DMS 273 (cell line): ENCODE measurements at regions not wholly inside any gene's neighbourhood (a gene's known extent, or its start where the extent isn't known, plus 50 kb on each side); places are given as distances from the start of the nearest gene placed in this dataset.

Experiments
- DNase-seq: peaks from one replicate; lab custom pipeline; 2025; ENCODE audit not compliant: unreplicated experiment; lab: John Stamatoyannopoulos, UW

DNA sequence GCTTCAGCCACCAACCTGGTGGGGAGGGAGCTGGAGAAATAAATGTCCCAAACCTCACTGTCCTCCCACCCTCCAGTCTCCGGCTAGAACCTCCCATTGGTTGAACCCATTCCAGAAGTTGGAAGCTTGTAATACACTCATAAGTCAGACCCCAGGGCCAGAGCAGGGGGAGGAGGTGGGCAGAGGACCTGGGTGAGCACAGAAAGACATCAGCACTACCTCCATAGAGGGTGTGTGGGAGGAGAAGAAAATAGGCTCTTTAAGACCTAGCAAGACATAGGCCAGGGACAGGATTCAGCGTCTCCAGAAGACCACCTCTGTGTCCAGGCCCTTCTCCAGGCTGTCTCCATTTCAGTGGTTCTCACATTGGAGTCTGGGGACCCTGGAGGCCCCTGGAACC, 73.3 kb upstream of the TOP1 start:
- DNase-seq = no peak

DNA sequence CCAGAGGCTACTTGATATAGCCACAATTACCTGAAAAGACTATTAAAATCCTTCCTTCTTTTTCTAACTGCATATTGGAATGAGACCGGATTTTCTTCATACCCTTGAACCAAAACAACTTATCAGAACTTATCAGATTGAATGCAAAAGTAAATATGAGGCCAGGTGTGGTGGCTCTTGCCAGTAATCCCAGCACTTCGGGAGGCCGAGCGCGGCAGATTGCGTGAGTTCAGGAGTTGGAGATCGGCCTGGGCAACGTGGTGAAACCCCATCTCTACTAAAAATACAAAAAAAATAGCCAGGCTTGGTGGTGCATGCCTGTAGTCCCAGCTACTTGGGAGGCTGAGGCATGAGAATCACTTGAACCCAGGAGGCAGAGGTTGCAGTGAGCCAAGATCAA, 72.8 kb upstream of the TOP1 start:
- peak; percentile 56 for DNase-seq

DNA sequence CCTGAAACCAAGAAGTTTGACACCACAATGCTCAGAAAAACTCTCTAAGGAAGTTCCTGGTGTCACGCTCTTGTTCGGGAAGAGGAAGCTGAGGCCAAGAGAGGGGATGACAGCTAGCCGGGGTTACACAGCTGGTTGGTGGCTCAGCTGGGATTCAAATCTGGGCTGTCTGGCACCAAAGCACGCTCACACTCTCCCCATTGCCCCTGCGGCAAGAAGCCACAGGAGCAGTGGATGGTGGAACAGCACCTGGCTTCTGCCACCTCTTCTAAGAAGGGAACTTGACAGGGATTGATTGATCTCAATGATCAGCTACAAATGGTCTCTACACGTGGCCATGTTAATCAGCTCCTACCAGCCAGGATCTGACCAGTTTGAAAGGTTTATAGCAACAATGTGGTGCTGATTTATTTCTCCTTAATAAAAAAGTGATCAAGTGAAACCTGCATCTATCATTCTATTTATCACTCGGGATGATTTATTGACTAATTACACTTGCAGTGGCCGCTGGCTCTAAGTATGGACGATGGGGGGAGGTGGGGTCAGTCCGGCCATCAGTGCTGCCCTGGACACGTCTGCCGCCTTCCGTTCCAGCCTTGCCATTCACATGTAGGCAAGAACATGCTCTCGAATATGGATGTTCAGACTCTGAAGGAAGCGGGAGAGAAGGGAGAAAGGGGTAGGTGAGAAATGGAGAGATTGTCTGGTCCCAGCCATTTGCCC, 71.9 kb upstream of the TOP1 start:
- DNase-seq = no peak

DNA sequence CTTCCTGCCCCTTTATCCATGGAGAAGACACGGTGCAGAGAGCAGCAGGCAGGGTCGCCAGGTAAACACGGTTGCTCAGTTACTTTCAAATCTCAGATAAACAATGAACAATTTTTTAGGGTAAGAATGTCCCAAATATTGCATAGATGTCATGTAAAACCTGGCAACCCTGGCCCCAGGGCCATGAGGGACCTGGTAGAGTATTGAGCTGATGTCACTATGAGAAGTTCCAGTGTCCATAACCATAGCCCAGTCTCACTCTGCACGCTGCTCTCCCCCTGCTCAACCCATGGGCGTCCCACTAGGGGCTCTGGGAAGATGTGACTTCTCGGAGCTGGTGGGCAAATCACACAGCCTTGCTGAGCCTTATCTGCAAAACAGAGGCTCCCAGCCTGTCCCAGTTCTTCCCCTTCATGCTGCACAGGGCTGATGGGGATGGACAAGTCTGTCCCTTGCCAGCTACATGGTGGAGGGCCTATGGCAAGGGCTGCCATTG, 71.3 kb upstream of the TOP1 start:
- no peak for DNase-seq

DNA sequence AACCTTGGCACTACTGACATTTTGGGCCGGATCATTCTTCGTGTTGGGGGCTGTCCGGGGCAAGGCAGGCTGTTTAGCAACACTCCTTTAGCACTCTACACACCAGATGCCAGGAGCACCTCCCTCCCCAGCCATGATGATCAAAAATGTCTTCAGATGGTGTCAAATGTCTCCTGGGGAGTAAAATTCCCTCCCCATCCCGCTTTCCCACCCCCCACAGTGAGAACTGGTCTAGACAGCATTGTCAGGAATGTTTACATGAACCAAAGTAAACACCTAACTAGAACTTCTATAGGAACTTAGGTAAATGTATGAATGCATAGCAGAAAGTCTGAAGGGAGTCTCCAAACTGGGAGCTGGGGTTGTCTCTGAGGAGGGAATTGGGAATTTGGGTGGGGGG, 70.0 kb upstream of the TOP1 start:
- DNase-seq = no peak

DNA sequence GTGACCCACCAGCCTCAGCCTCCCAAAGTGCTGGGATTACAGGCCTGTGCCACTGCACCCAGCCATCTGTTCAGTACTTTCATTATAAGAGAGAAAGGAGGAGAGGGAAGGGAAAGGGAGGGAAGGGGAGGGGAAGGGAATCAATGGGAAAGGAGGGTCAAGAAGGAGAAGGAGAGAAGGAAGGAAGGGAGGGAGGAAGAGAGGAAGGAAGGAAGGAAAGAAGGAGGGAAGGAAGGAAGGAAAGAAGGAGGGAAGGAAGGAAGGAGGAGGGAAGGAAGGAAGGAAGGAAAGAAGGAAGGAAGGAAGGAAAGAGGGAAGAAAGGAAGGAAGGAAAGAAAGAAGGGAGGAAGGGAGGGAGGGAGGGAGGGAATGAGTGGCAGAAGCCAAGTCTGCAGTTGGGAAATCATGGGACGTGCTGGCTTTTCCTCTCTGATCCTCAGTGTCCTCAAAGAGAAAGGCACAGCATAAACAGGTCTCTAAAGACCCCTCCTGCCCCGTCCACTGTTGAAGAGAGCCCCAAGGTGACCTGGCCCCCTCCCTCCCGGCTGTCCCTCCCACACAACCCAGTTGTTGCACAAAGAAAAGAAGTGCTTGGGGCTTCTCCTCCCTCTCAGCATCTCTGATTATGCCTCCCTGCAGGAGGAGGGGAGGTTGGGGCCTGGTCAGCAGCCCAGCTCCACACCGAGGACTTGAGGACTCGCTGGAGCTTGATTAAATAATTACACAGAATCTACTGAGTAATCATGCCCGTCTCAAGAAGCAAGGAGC, 69.1 kb upstream of the TOP1 start:
- no peak for DNase-seq

DNA sequence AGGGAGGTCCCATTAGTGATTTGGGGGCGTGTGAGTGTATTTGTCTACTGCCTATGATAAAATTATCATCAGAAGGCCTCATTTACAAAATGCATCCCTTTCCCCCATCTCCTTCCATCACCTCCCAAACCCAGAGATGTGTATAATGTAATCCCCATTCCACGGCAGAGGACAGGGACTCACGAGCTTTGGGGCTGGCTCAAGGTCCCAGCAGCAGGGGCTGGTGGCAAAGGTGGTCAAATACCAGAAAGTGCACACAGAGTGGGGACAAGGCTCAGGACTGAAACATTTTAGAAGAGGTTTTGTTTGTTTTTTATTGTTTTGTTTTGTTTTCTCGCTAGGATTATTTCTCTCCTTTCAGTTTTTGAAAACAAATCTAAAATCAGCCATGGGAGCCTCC, 68.5 kb upstream of the TOP1 start:
- no peak for DNase-seq

DNA sequence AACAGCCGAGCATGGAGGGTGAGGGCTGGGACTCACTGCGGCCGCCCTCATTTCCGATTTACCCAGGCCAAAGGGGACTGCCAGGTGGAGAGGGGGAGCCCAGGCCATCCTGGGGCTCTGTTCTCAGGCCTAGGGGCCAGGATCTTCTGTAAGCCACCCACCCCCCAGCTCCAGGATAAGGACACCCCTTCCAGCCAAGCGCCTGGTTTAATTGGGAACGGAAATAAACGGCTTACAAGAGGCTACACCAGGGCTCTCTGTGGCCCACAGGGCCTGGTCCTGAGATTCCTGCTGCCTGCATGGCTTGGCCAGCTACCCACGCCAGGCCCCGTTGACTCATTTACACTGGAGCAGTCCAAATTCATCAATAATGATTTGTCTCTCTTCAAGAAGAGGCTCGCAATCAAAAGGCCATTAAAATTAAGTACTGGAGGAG, 68.1 kb upstream of the TOP1 start:
- DNase-seq = no peak

DNA sequence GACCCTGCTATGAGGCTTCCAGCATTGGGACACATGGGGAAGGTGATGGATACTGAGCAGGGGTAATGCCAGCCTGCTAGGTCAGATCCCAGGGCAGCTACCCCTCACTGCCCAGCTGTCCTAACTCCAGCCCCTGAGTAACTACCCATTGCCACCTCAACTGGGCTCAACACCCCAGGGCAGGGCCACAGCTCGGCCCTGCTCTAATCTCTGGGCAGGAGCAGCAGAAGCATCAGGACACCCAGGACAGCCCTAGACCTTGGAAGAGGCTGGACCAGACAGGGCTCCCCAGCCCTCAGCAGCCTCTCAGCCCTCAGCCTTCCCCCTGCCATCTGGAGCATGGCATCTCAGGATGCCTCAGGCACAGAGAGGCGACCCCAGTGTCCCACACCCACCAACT, 67.4 kb upstream of the TOP1 start:
- DNase-seq = no peak

DNA sequence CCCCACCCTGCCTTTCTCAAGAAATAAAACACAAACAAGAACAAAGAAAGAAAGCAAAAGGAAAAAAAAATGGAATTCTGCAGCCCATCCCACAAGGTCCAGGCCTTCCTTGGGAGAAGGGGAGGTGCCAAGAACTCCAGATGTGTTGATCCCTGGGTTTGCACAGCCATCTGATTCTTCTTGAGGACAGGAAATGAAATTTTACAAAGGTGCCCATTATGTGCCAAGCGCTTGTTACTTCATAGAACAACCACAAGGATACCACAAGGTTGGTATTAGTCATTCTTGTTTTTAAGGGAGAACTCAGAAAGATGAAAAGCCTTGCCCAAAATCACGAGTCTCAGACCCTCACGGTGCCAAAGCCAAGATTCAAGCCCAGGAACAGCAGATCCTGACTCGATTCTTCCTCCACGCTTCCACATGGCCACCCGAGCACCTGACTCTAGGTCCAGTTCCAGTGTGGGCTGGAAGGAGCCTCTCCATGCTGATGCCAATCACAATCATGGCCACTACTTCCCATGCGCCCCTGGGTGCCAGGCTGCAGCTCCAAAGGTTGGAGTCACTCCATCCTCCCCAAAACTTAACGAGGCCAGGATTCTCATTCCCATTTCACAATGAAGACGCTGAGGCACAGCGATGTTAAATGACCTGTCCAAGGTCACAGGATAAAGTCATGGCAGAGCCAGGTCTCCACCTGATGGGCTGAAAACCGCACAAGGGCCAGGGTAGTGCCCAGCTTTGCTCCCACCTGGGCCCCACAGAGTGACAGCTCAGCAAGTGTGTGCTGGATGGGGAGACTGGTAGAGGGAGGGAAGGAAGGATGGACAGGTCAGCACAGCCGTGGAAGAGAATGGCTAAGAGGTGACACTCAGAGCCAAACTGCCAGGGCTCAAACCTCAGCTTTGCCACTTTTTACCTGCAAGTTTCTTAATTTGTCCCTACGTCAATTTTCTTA, 66.7 kb upstream of the TOP1 start:
- DNase-seq = no peak

DNA sequence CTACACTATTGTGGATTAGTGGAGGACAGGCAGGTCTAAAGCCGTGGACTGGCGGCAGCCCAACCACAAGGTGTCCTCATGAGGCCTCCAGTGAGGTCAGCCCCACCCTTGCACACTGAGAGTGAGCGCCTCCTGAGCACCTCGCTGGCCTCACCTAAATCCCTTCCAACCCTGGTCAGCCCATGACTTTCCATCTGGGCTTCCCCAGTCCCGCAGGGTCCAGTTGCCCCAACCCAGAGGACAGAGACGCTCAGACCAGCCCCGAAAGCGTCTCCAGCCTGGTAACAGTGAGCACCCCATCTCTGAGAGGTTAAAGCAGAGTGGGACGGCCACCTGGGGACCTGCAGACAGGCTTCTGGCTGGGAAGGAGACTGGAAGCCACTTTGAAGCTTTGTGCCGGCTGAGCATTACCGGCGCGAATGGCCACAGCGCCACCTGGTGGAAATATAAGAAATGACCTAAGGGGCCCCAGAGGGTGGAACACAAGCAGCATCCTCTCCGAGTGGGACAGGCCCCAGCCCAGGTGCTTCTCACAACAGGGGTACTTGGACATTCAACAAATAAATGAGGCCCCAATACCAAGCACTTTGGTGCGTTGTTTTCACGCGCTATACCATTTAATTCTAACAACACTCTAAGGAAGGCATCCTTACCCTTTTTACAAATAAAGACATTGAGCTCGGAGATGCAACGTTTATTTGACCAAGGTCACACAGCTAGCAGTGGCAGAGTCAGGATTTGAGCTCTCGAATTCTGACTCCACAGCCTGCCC, 65.7 kb upstream of the TOP1 start:
- peak; percentile 83 for DNase-seq

DNA sequence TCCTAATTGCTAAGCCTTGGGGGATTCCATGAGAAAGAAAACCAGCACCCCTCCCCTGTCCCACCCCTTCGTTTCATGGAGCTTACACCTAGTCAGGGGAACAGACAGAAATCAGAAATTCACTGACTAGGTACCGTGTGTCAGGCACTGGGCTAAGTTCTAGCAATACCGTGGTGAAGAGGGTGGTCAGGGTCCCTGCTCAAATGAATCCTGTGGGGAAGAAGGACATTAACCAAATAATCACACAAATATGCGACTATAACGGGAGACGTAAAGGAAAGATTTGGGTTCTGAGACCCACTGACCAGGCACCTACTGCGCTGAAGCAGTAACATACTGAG, 65.1 kb upstream of the TOP1 start:
- no peak for DNase-seq

DNA sequence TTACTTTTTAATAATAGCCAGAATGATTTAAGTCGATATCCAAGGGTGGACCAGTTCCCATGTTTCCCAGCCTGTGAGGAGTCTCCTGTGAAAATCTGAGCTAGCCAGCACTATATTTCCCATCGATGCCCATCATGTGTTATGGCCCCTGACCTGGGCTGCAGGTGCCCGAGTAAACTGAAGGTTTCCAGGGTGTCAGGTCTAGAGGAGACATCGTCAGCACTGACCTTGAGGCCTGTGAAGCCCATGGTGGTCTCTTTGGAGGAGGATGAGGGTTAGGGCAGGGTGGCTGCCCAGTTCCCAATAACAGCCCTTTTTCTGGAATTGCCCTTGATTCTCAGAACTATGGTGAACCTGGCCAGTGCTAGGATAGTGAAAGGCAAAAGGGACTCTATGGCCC, 63.0 kb upstream of the TOP1 start:
- no peak for DNase-seq

DNA sequence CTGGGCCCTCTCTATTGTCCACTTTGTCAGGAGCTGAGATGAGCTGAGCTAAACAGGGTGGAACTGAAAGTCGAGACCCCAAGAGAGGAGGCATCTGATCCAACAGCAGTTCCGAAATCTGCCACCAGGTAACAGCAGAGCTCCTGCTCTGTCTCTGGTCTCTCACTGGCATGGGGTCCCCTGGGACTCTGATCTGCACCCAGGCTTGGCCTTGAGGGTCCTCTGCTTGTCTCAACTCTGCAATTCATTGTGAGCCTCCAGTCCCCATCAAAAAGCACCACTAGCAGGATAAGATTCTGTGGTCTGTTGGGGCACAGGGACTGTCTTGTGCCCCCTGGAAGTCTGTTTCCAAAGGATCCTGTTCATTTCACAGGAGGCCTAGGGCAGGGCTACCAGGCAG, 62.5 kb upstream of the TOP1 start:
- peak; percentile 38 for DNase-seq

DNA sequence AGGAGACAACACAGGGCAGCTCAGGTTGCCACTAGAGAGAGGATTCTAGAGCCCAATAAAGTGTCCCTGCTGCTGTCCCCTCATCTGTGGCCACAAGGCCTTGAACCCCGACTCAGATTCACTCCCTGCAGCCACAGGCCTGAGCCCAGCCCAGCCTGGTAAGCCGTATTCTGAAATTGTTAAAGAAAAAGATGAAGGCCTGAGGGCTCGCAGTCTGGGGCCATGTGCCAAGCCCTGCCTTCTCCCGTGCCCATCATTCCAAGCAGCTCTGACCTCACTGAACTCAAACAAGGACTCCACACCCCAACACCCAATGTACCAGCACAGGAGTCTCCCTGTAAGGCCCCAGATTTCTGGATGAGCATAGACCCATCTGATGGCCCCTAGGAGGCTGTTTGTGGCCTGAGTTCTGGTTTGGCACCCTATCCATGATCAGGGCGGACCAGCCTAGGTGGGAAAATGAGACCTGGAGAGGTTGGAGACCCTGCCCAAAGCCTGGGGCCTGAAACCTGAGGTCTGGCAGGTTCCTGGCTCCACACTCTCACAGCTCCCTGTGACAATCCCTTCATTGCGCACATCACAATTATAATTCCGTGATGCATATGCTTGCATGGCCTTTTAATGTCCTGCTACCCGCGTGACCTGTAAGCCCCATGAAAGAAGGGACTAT, 62.0 kb upstream of the TOP1 start:
- DNase-seq = no peak

DNA sequence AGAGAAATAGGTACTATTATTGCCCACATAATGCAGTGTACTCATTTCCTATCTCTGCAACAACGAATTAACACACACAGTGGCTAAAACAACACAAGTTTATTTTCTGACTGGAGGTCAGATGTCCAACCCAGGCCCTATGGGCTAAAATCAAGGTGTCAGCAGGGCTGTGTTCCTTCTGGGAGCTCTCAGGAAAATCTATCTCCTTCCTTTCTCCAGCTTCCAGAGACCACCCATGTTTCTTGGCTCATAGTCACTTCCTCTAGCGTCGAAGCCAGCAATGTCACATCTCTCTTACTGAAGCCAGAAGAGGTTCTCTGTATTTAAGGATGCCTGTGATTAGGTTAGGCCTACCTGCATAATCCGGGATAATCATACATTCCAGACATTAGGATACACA, 60.9 kb upstream of the TOP1 start:
- no peak for DNase-seq

DNA sequence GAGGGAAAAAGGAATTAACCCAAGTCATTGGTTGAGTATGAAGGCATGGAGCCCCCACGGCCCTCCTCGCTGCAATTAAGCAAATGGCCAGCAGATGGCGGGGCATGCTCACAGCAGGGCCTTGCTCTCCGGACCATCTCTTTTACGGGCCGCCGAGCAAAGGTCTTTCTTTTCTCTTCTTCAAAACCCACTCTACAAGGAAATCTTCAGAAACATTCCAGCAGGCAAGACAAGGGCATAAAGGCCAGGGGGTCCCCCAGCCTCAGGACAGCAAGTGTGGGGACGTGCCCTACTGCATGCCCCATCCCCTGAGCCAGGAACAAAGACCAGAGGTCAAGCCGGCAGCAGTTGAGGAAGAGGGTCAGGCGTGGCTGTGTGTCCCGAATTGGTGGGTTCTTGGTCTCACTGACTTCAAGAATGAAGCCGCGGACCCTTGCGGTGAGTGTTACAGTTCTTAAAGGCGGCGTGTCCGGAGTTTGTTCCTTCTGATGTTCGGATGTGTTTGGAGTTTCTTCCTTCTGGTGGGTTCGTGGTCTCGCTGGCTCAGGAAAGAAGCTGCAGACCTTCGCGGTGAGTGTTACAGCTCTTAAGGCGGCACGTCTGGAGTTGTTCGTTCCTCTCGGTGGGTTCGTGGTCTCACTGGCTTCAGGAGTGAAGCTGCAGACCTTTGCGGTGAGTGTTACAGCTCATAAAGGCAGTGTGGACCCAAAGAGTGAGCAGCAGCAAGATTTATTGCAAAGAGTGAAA, 59.6 kb upstream of the TOP1 start:
- DNase-seq = peak; percentile 85

DNA sequence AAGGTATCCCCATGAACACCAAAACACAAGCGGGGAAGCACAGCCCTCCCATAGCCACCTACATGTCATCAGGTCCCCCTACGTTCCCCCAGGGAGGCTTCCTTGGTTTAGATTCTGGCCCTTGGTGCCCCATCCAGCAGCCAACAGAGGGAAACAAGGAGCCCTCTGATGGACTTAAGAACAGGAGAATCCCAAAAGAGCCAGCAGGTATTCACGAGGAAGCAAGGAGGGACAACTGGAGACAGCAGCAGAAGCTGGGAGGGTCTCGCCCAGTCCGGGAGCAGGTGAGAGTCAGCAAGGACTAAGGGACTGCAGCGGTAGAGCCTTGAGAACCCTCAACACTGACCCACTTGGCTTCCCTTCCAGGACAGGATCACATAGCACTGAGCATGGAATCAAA, 58.4 kb upstream of the TOP1 start:
- DNase-seq = no peak

DNA sequence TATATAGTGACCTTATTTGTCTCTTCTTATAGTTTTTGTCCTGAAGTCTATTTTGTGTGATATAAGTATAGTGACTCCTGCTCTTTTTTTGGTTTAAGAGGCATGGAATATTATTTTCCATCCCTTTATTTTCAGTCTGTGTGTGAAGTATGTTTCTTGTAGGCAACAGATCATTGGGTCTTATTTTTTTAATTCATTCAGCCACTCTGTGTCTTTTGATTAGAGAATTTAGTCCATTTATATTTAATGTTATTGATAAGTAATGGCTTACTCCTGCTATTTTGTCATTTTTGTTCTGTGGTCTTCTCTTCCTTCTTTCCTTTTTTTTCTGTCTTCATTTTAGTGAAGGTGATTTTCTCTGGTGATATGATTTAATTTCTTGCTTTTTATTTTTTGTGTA, 51.4 kb upstream of the TOP1 start:
- no peak for DNase-seq

DNA sequence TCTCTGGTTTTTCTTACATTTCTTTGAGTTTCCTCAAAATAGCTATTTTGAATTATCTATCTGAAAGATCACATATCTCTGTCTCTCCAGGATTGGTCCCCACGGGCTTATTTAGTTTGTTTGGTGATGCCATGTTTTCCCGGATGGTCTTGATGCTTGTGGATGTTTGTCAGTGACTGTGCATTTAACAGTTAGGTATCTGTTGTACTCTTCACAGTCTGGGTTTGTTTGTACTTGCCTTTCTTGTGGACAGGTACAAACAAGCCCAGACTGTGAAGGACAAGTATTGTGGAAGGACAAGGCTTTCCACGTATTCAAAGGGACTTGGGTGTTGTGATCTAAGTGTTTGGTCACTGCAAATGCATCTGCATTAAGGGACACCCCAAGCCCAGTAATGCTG, 49.9 kb upstream of the TOP1 start:
- no peak for DNase-seq
